ENCODE measurements at regions not wholly inside any gene's neighbourhood (a gene's known extent, or its start where the extent isn't known, plus 50 kb on each side); places are given as distances from the start of the nearest gene placed in this dataset.

DNA sequence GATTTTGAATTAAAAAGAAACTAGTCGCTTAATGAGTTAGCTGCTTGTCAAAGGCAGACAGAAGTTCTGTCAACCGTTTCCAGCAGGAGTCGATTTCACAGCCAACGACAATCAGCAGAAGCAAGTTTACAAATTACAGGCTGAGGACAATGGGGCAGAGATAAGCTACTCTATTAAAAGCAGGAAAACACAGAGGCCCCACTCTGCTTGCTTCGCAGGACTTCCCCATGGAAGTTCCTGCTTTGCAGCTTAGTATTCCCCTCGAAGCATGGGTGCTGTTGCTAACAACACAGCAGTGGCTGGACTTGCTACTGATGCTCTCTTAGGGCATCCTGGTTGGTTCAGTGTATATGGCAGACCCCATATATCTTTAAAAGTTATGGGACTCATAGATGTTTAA lies 50.8 kb upstream of the KLF6 start:
- no peak for DNase-seq (ENCODE audit: low read depth in 4 of 4, low spot score in 3 of 4)

DNA sequence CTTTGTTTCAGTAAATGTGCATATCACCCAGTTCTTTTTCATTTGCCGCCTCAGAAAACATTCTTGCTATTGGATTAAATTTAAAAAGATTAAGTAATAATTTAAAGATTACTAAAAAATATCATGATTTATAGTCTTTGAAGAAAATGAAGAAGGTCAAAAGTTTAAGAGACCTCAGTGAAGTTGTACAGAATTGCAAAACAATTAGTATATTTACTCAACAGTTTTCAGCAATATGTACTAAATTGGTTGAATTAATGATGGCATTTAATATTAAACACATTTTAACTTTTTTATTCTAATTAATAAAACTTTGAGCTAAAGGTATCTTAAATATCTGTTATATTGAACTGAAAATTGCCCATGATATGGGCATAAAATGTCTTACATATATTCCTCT lies 49.9 kb upstream of the KLF6 start:
- no peak for DNase-seq (ENCODE audit: low read depth in 4 of 4, low spot score in 3 of 4)
